ENCODE measurements at regions not wholly inside any gene's neighbourhood (a gene's known extent, or its start where the extent isn't known, plus 50 kb on each side); places are given as distances from the start of the nearest gene placed in this dataset.
"Not testable (repeated sequence)": the region's sequence is repeated elsewhere in the genome, so short reads cannot be mapped to it uniquely, and the experiment has no call there.

GRCh38 chr6:27773542-27774263, 138.5 kb downstream of the OR2B2 start:
- DNase-seq (ENCODE audit: low read depth in 1 of 2, low spot score in 1 of 2), result not testable (repeated sequence)

- DNase-seq (ENCODE audit: low read depth in 1 of 2, low spot score in 1 of 2), result peak; percentile 77 to 80
Observed at GRCh38 chr6:27772261-27773001, 139.8 kb downstream of the OR2B2 start.

- DNase-seq (ENCODE audit: low read depth in 1 of 2, low spot score in 1 of 2), result no peak
Observed at GRCh38 chr6:27771235-27771634, 141.0 kb downstream of the OR2B2 start.

GRCh38 chr6:27770724-27771123, 141.5 kb downstream of the OR2B2 start:
- DNase-seq (ENCODE audit: low read depth in 1 of 2, low spot score in 1 of 2), result no peak

- no peak for DNase-seq (ENCODE audit: low read depth in 1 of 2, low spot score in 1 of 2)
Observed at GRCh38 chr6:27768556-27768955, 143.6 kb downstream of the OR2B2 start.

GRCh38 chr6:27767851-27768250, 144.3 kb downstream of the OR2B2 start:
- no peak for DNase-seq (ENCODE audit: low read depth in 1 of 2, low spot score in 1 of 2)

GRCh38 chr6:27766405-27766804, 145.8 kb downstream of the OR2B2 start:
- no peak for DNase-seq (ENCODE audit: low read depth in 1 of 2, low spot score in 1 of 2)

- no peak for DNase-seq (ENCODE audit: low read depth in 1 of 2, low spot score in 1 of 2)
Observed at GRCh38 chr6:27765028-27765590, 147.1 kb downstream of the OR2B2 start.

- no peak for DNase-seq (ENCODE audit: low read depth in 1 of 2, low spot score in 1 of 2)
Observed at GRCh38 chr6:27761391-27761790, 150.8 kb downstream of the OR2B2 start.

GRCh38 chr6:27760464-27760863, 151.7 kb downstream of the OR2B2 start:
- no peak for DNase-seq (ENCODE audit: low read depth in 1 of 2, low spot score in 1 of 2)

- DNase-seq (ENCODE audit: low read depth in 1 of 2, low spot score in 1 of 2), result no peak
Observed at GRCh38 chr6:27759930-27760329, 152.3 kb downstream of the OR2B2 start.

- no peak for DNase-seq (ENCODE audit: low read depth in 1 of 2, low spot score in 1 of 2)
Observed at GRCh38 chr6:27758491-27758890, 153.7 kb downstream of the OR2B2 start.

GRCh38 chr6:27757307-27757706, 154.9 kb downstream of the OR2B2 start:
- DNase-seq (ENCODE audit: low read depth in 1 of 2, low spot score in 1 of 2), result peak; percentile 16 to 35

GRCh38 chr6:27755768-27756167, 156.4 kb downstream of the OR2B2 start:
- no peak for DNase-seq (ENCODE audit: low read depth in 1 of 2, low spot score in 1 of 2)

GRCh38 chr6:27754408-27754782, 157.8 kb downstream of the OR2B2 start:
- DNase-seq (ENCODE audit: low read depth in 1 of 2, low spot score in 1 of 2), result no peak

GRCh38 chr6:27753668-27754407, 158.4 kb downstream of the OR2B2 start:
- peak; percentile 26 to 55 for DNase-seq (ENCODE audit: low read depth in 1 of 2, low spot score in 1 of 2)

- no peak for DNase-seq (ENCODE audit: low read depth in 1 of 2, low spot score in 1 of 2)
Observed at GRCh38 chr6:27752038-27752885, 159.9 kb downstream of the OR2B2 start.

- DNase-seq (ENCODE audit: low read depth in 1 of 2, low spot score in 1 of 2), result no peak
Observed at GRCh38 chr6:27748661-27749060, 163.5 kb downstream of the OR2B2 start.

GRCh38 chr6:27747637-27748036, 164.6 kb downstream of the OR2B2 start:
- DNase-seq (ENCODE audit: low read depth in 1 of 2, low spot score in 1 of 2), result no peak

- not testable (repeated sequence) for DNase-seq (ENCODE audit: low read depth in 1 of 2, low spot score in 1 of 2)
Observed at GRCh38 chr6:27746860-27747259, 165.3 kb downstream of the OR2B2 start.

GRCh38 chr6:27743787-27744186, 168.4 kb downstream of the OR2B2 start:
- no peak for DNase-seq (ENCODE audit: low read depth in 1 of 2, low spot score in 1 of 2)
